ENCODE measurements at regions not wholly inside any gene's neighbourhood (a gene's known extent, or its start where the extent isn't known, plus 50 kb on each side); places are given as distances from the start of the nearest gene placed in this dataset.
"Not testable (repeated sequence)": the region's sequence is repeated elsewhere in the genome, so short reads cannot be mapped to it uniquely, and the experiment has no call there.

DNA sequence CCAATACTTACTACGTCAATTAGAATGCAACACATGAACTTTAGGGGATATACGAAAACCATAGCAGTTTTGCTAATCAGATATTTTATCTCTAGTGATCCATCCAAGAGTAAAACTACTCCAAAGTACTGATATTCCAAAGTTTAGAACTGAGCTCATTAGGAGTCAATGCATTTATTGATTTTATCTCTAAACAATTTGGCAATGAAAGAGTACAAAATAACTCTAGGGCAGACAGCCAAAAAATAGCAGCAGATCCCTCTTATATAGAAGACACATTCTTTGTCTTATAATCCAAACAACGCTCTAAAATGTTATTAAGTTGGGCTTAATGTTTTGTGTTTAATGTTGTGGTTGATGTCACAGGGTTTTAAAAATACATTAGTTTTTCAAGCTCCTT lies 923.9 kb upstream of the MAN1A1 start:
- no peaks in the 10 kb centered on the region for H3K79me2 ChIP-seq (ENCODE audit: control insufficient read depth, insufficient read depth, low read length)
- H3K36me3 ChIP-seq (ENCODE audit: control insufficient read depth in 2 of 2, extremely low read depth in 1 of 2, insufficient read depth in 2 of 2, low read length in 2 of 2): no peaks in the 10 kb centered on the region
- H3K27ac ChIP-seq (ENCODE audit: control insufficient read depth, insufficient read depth, low read length): no peak overlapping the region
- no peak overlapping the region for H2AFZ ChIP-seq (ENCODE audit: control insufficient read depth, low read length)
- FAIRE-seq (no peak), DNase-seq (ENCODE audit: low read depth, low spot score) (no peak)
- H3K4me2 ChIP-seq (ENCODE audit: control insufficient read depth, extremely low read depth, insufficient read depth, low read depth, low read length): no peak overlapping the region
- no peak overlapping the region for H3K4me3 ChIP-seq (ENCODE audit: control insufficient read depth in 2 of 3, extremely low read depth in 1 of 3, insufficient read depth in 2 of 3, low read depth in 1 of 3, low read length in 3 of 3)
- no peaks in the 10 kb centered on the region for H3K9me1 ChIP-seq (ENCODE audit: control insufficient read depth, extremely low read depth, insufficient read depth, low read length)
- no peaks in the 10 kb centered on the region for H3K27me3 ChIP-seq (ENCODE audit: control insufficient read depth, extremely low read depth, insufficient read depth, low read length)
- TF ChIP-seq, protein P1, sequence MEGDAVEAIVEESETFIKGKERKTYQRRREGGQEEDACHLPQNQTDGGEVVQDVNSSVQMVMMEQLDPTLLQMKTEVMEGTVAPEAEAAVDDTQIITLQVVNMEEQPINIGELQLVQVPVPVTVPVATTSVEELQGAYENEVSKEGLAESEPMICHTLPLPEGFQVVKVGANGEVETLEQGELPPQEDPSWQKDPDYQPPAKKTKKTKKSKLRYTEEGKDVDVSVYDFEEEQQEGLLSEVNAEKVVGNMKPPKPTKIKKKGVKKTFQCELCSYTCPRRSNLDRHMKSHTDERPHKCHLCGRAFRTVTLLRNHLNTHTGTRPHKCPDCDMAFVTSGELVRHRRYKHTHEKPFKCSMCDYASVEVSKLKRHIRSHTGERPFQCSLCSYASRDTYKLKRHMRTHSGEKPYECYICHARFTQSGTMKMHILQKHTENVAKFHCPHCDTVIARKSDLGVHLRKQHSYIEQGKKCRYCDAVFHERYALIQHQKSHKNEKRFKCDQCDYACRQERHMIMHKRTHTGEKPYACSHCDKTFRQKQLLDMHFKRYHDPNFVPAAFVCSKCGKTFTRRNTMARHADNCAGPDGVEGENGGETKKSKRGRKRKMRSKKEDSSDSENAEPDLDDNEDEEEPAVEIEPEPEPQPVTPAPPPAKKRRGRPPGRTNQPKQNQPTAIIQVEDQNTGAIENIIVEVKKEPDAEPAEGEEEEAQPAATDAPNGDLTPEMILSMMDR (optimal IDR thresholded peaks at IDR 0.05 in 1 of 3, IDR thresholded peaks at IDR 0.05 in 1 of 3, conservative IDR thresholded peaks at IDR 0.05 in 1 of 3; ENCODE audit: extremely low read depth in 1 of 3, insufficient read depth in 2 of 3, low read length in 3 of 3): no peak
- no peak for TF ChIP-seq EZH2 (IDR thresholded peaks at IDR 0.05; ENCODE audit: low read length)
- dilution Hi-C loops (cut with MboI; ENCODE audit: extremely low pct_ligation_motif_present, low sequenced_read_pairs): no loop called here
- no peaks in the 10 kb centered on the region for H3K4me1 ChIP-seq (ENCODE audit: control insufficient read depth, extremely low read depth, insufficient read depth, low read length)
- no peaks in the 10 kb centered on the region for H3K9me3 ChIP-seq (ENCODE audit: control insufficient read depth, low read depth, low read length)
- H3K9ac ChIP-seq (ENCODE audit: control insufficient read depth, extremely low read depth, insufficient read depth, low read length): no peak overlapping the region
- H4K20me1 ChIP-seq (ENCODE audit: control insufficient read depth, extremely low read depth, insufficient read depth, low read length): no peaks in the 10 kb centered on the region

DNA sequence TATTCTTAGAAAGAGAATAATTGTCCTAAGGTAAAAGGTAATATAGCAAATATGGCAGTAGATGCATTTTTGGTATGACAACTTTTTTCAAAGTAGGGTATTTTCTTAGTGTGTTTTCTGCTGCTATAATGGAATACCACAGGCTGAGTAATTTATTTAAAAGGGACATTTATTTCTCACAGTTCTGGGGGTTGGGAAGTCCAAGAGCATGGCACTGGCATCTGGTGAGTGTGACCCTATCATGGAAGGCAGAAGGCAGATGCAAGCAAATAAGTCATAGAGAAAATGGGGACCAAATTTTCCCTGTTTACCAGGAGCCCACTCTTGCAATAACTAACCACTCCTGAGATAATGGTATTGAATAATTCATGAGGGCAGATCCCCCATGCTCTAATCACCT lies 922.5 kb upstream of the MAN1A1 start:
- Histone ChIP-seq H3K9me1 (ENCODE audit: control insufficient read depth, extremely low read depth, insufficient read depth, low read length) (no peaks in the 10 kb centered on the region), H3K4me1 (ENCODE audit: control insufficient read depth, extremely low read depth, insufficient read depth, low read length) (no peaks in the 10 kb centered on the region), H3K9me3 (ENCODE audit: control insufficient read depth, low read depth, low read length) (no peaks in the 10 kb centered on the region), H4K20me1 (ENCODE audit: control insufficient read depth, extremely low read depth, insufficient read depth, low read length) (no peaks in the 10 kb centered on the region), H3K36me3 (ENCODE audit: control insufficient read depth in 2 of 2, extremely low read depth in 1 of 2, insufficient read depth in 2 of 2, low read length in 2 of 2) (no peaks in the 10 kb centered on the region), H3K79me2 (ENCODE audit: control insufficient read depth, insufficient read depth, low read length) (no peaks in the 10 kb centered on the region), H3K9ac (ENCODE audit: control insufficient read depth, extremely low read depth, insufficient read depth, low read length) (no peak overlapping the region), H3K27ac (ENCODE audit: control insufficient read depth, insufficient read depth, low read length) (no peak overlapping the region), H2AFZ (ENCODE audit: control insufficient read depth, low read length) (no peak overlapping the region), H3K27me3 (ENCODE audit: control insufficient read depth, extremely low read depth, insufficient read depth, low read length) (no peaks in the 10 kb centered on the region), H3K4me2 (ENCODE audit: control insufficient read depth, extremely low read depth, insufficient read depth, low read depth, low read length) (no peak overlapping the region), H3K4me3 (ENCODE audit: control insufficient read depth in 2 of 3, extremely low read depth in 1 of 3, insufficient read depth in 2 of 3, low read depth in 1 of 3, low read length in 3 of 3) (no peak overlapping the region)
- TF ChIP-seq, protein P1 (optimal IDR thresholded peaks at IDR 0.05 in 1 of 3, IDR thresholded peaks at IDR 0.05 in 1 of 3, conservative IDR thresholded peaks at IDR 0.05 in 1 of 3; ENCODE audit: extremely low read depth in 1 of 3, insufficient read depth in 2 of 3, low read length in 3 of 3): no peak
- TF ChIP-seq EZH2 (IDR thresholded peaks at IDR 0.05; ENCODE audit: low read length): no peak
- no peak for DNase-seq (ENCODE audit: low read depth, low spot score)
- dilution Hi-C loops (cut with MboI; ENCODE audit: extremely low pct_ligation_motif_present, low sequenced_read_pairs): no loop called here
- no peak for FAIRE-seq

DNA sequence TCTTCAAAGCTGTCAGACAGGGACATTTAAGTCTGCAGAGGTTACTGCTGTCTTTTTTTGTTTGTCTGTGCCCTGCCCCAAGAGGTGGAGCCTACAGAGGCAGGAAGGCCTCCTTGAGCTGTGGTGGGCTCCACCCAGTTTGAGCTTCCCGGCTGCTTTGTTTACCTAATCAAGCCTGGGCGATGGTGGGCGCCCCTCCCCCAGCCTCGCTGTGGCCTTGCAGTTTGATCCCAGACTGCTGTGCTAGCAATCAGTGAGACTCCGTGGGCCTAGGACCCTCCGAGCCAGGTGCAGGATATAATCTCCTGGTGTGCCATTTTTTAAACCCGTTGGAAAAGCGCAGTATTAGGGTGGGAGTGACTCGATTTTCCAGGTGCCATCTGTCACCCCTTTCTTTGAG lies 918.7 kb upstream of the MAN1A1 start:
- H3K4me1 ChIP-seq (ENCODE audit: control insufficient read depth, extremely low read depth, insufficient read depth, low read length); dilution Hi-C loops (cut with MboI; ENCODE audit: extremely low pct_ligation_motif_present, low sequenced_read_pairs); H4K20me1 ChIP-seq (ENCODE audit: control insufficient read depth, extremely low read depth, insufficient read depth, low read length); H3K4me3 ChIP-seq (ENCODE audit: control insufficient read depth in 2 of 3, extremely low read depth in 1 of 3, insufficient read depth in 2 of 3, low read depth in 1 of 3, low read length in 3 of 3); DNase-seq (ENCODE audit: low read depth, low spot score); H3K4me2 ChIP-seq (ENCODE audit: control insufficient read depth, extremely low read depth, insufficient read depth, low read depth, low read length); H3K79me2 ChIP-seq (ENCODE audit: control insufficient read depth, insufficient read depth, low read length); H3K9me3 ChIP-seq (ENCODE audit: control insufficient read depth, low read depth, low read length); H3K27ac ChIP-seq (ENCODE audit: control insufficient read depth, insufficient read depth, low read length); FAIRE-seq; H3K27me3 ChIP-seq (ENCODE audit: control insufficient read depth, extremely low read depth, insufficient read depth, low read length); H3K9me1 ChIP-seq (ENCODE audit: control insufficient read depth, extremely low read depth, insufficient read depth, low read length); H2AFZ ChIP-seq (ENCODE audit: control insufficient read depth, low read length); H3K9ac ChIP-seq (ENCODE audit: control insufficient read depth, extremely low read depth, insufficient read depth, low read length); H3K36me3 ChIP-seq (ENCODE audit: control insufficient read depth in 2 of 2, extremely low read depth in 1 of 2, insufficient read depth in 2 of 2, low read length in 2 of 2): not testable (repeated sequence)

Measured in keratinocyte (primary cell).